ENCODE measurements at regions not wholly inside any gene's neighbourhood (a gene's known extent, or its start where the extent isn't known, plus 50 kb on each side); places are given as distances from the start of the nearest gene placed in this dataset.

- no peaks in the 10 kb centered on the region for H3K4me1 ChIP-seq (ENCODE audit: control insufficient read depth in 1 of 2, insufficient read depth in 2 of 2, low read depth in 1 of 2, low read length in 1 of 2)
- POLR2A ChIA-PET = no interaction called here
Observed at GRCh38 chr13:21970918-21971317, 300.0 kb downstream of the FGF9 start.

GRCh38 chr13:21971662-21972621 lies 301.1 kb downstream of the FGF9 start:
- Histone ChIP-seq H2AFZ (ENCODE audit: low read depth) (no peak overlapping the region), H3K9me2 (no peaks in the 10 kb centered on the region), H3F3A (replicated peaks; ENCODE audit: insufficient read depth) (no peaks in the 10 kb centered on the region), H3K36me3 (replicated peaks in 1 of 2; ENCODE audit: control insufficient read depth in 1 of 2, insufficient read depth in 2 of 2, low read length in 1 of 2) (no peaks in the 10 kb centered on the region), H3K27me3 (ENCODE audit: insufficient read depth) (no peaks in the 10 kb centered on the region; the same call in 1 of the 2 replicates), H3K27ac (ENCODE audit: low read depth in 2 of 2, low read length in 1 of 2) (no peak overlapping the region), H3K9ac (no peak overlapping the region), H4K20me1 (ENCODE audit: insufficient read depth) (no peaks in the 10 kb centered on the region), H3K4me1 (ENCODE audit: control insufficient read depth in 1 of 2, insufficient read depth in 2 of 2, low read depth in 1 of 2, low read length in 1 of 2) (no peaks in the 10 kb centered on the region), H3K79me2 (ENCODE audit: insufficient read depth) (no peaks in the 10 kb centered on the region), H3K4me2 (no peak overlapping the region), H3K4me3 (ENCODE audit: low read depth in 2 of 2, low read length in 1 of 2) (no peak overlapping the region), H3K9me3 (no peaks in the 10 kb centered on the region)
- CTCF ChIA-PET = no interaction called here
- POLR2A ChIA-PET = no interaction called here
- 45% methylated on average over 7 of the region's 7 CpGs for WGBS (ENCODE audit: low lambda C conversion rate)
- DNase-seq = no peak
- TF ChIP-seq GABPA (IDR thresholded peaks at IDR 0.05; ENCODE audit: low read depth) = no peak
- TF ChIP-seq, protein P1, sequence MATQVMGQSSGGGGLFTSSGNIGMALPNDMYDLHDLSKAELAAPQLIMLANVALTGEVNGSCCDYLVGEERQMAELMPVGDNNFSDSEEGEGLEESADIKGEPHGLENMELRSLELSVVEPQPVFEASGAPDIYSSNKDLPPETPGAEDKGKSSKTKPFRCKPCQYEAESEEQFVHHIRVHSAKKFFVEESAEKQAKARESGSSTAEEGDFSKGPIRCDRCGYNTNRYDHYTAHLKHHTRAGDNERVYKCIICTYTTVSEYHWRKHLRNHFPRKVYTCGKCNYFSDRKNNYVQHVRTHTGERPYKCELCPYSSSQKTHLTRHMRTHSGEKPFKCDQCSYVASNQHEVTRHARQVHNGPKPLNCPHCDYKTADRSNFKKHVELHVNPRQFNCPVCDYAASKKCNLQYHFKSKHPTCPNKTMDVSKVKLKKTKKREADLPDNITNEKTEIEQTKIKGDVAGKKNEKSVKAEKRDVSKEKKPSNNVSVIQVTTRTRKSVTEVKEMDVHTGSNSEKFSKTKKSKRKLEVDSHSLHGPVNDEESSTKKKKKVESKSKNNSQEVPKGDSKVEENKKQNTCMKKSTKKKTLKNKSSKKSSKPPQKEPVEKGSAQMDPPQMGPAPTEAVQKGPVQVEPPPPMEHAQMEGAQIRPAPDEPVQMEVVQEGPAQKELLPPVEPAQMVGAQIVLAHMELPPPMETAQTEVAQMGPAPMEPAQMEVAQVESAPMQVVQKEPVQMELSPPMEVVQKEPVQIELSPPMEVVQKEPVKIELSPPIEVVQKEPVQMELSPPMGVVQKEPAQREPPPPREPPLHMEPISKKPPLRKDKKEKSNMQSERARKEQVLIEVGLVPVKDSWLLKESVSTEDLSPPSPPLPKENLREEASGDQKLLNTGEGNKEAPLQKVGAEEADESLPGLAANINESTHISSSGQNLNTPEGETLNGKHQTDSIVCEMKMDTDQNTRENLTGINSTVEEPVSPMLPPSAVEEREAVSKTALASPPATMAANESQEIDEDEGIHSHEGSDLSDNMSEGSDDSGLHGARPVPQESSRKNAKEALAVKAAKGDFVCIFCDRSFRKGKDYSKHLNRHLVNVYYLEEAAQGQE (IDR thresholded peaks at IDR 0.05; ENCODE audit: low read depth, low read length) = no peak
- TF ChIP-seq RFX5 (IDR thresholded peaks at IDR 0.05; ENCODE audit: low read length) = no peak
- TF ChIP-seq, protein P2, sequence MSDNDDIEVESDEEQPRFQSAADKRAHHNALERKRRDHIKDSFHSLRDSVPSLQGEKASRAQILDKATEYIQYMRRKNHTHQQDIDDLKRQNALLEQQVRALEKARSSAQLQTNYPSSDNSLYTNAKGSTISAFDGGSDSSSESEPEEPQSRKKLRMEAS (IDR thresholded peaks at IDR 0.05; ENCODE audit: low read depth) = no peak
- TF ChIP-seq FOXJ3 (CRISPR knock-in tag; IDR thresholded peaks at IDR 0.05) = no peak

More at GRCh38 chr13:21970918-21971317, 300.0 kb downstream of the FGF9 start:
- Histone ChIP-seq H4K20me1 (ENCODE audit: insufficient read depth) (no peaks in the 10 kb centered on the region), H3K79me2 (ENCODE audit: insufficient read depth) (no peaks in the 10 kb centered on the region), H3K27me3 (ENCODE audit: insufficient read depth) (no peaks in the 10 kb centered on the region; the same call in 1 of the 2 replicates), H2AFZ (ENCODE audit: low read depth) (no peak overlapping the region), H3K9me2 (no peaks in the 10 kb centered on the region), H3K36me3 (replicated peaks in 1 of 2; ENCODE audit: control insufficient read depth in 1 of 2, insufficient read depth in 2 of 2, low read length in 1 of 2) (no peaks in the 10 kb centered on the region), H3F3A (replicated peaks; ENCODE audit: insufficient read depth) (no peaks in the 10 kb centered on the region), H3K9ac (no peak overlapping the region), H3K27ac (ENCODE audit: low read depth in 2 of 2, low read length in 1 of 2) (no peak overlapping the region), H3K9me3 (no peaks in the 10 kb centered on the region), H3K4me2 (no peak overlapping the region), H3K4me3 (ENCODE audit: low read depth in 2 of 2, low read length in 1 of 2) (no peak overlapping the region)
- CTCF ChIA-PET = no interaction called here
- TF ChIP-seq GATA2 (CRISPR knock-in tag; IDR thresholded peaks at IDR 0.05) (no peak), EP300 (IDR thresholded peaks at IDR 0.05; ENCODE audit: borderline replicate concordance in 1 of 2, low read depth in 1 of 2, low read length in 1 of 2) (no peak), RXRA (IDR thresholded peaks at IDR 0.05; ENCODE audit: borderline replicate concordance, low read depth) (no peak), NFIC (IDR thresholded peaks at IDR 0.05; ENCODE audit: borderline replicate concordance) (no peak), FOSL2 (IDR thresholded peaks at IDR 0.05; ENCODE audit: borderline replicate concordance, low read depth) (no peak), IRF3 (IDR thresholded peaks at IDR 0.05; ENCODE audit: low read depth, low read length) (no peak), POLR2AphosphoS5 (IDR thresholded peaks at IDR 0.05; ENCODE audit: low read depth, low read length) (no peak), PBX3 (IDR thresholded peaks at IDR 0.05) (no peak), USF2 (IDR thresholded peaks at IDR 0.05; ENCODE audit: borderline replicate concordance, low read depth, low read length) (no peak), TCF12 (IDR thresholded peaks at IDR 0.05) (no peak), EZH2phosphoT487 (IDR thresholded peaks at IDR 0.05; ENCODE audit: borderline replicate concordance, low read depth) (no peak)
- DNase-seq = no peak
- 48% methylated on average over 4 of the region's 4 CpGs for WGBS (ENCODE audit: low lambda C conversion rate)

All from SK-N-SH (cell line).